ENCODE measurements at regions not wholly inside any gene's neighbourhood (a gene's known extent, or its start where the extent isn't known, plus 50 kb on each side); places are given as distances from the start of the nearest gene placed in this dataset.
"Not testable (repeated sequence)": the region's sequence is repeated elsewhere in the genome, so short reads cannot be mapped to it uniquely, and the experiment has no call there.

DNA sequence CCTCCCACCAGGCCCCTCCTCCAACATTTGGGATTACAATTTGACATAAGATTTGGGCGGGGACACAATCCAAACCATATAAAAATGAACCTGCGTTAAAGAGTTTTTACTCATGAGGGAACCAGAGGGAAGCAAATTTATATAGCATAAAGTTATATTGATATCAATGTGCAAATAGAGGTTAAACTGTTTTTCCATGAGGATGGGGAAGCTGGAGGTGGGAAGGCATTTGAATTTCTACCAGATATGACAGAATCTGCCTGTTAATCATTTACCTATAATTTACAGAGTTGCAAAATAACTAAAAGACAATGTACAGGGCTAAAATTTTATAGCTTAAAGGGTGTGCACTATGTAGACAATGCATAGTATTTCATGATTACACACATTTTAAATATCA lies 322.0 kb upstream of the FKBP1C start:
- no peak for DNase-seq (ENCODE audit: low spot score)

DNA sequence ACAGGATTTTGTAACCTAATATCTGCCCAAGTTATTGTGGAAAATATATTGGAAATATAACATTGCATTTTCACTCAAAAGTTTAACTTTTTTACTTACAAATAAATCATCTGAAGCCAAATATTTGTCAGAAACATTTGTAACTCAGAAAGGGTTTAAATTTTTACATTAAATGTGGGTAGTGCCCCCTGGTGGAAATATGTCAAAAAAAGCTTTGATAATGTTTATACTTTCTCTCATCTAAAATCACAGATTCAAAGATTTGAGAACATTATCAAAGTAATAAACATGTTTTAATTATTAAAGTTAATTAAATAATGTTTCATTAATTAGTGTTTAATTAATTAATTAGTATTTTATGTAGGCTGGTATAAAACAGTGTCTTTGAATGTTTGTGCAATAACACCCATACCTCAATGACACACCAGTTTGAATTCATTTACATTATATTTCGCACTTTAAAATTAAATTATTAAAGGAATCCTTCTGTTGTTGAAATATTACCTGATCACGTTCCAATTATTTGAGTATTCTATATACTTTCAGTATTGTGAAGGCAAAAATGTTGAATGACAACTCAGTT lies 320.1 kb upstream of the FKBP1C start:
- peak; percentile 49 for DNase-seq (ENCODE audit: low spot score)

DNA sequence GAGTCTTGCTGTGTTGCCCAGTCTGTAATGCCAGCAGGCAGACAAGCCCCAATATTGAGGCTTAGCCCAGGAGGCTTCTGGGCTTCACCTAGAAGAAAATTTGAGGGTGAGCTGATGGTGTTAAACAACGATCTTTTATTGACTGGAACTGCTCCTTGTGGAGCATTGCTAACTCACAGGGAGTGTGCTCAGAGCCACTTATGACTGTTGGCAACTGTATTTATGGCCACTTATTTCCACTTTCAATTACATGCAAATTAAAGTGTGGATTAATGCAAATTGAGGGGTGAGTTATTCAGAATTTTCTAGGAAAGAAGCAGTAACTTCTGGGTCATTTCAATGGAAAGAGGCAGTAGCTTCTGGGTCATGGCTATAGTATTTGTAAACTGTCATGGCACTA lies 317.2 kb upstream of the FKBP1C start:
- DNase-seq (ENCODE audit: low spot score): no peak

DNA sequence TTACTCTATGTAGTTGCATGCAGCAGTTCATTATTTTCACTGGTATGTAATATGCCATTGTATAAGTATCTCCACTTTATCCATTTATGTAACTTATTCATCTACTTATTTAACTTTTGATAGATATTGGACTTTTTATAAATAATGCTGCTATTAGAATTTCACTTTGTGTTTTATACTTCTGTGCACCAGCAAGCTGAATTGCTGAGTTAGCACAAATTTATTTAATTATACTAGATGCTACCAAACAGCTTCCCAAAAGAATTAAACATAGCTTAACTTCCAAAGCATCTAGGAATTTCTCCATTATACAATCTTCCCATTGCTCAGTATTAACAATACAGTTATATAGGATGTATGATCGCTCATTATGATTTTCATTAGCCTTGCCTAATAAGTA lies 308.0 kb upstream of the FKBP1C start:
- DNase-seq (ENCODE audit: low spot score): no peak

DNA sequence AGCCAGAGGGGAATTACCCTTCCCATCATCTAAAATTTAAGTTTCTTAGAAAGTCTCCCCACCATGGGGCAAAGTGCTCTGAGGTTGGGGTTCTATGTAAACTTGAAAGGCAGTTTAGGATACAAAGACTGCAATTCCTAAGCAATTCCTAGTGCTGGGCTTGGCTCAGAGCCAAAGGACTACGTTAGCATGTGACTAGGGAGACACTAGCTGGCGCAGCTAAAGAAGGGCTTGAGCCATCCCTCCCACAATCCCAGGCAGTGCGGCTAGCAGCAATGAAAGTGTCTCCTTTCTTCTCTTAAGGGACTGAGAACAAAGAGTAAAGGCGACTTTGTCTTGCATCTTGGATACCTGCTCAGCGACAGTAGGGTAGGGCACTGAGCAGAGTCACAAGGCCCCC lies 306.6 kb upstream of the FKBP1C start:
- DNase-seq (ENCODE audit: low spot score): no peak

DNA sequence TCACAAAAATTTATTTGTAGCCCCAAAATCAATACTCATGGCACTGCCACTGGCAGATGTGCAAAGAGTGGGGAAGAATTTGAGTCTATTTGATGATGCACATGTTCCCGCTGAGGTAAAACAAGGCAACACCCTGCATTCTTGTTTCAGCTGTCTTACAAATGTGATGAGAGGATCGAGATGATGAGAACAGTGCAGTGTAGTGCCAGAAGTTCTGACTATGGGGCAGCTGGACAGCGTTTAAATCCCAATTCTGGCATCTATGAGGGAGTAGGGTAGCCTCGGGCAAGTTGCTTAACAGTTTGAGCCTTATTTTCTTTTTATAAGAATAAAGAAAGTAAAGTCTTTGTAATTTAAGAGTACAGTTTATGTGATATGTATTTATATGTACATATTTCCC lies 296.7 kb upstream of the FKBP1C start:
- DNase-seq (ENCODE audit: low spot score): no peak

DNA sequence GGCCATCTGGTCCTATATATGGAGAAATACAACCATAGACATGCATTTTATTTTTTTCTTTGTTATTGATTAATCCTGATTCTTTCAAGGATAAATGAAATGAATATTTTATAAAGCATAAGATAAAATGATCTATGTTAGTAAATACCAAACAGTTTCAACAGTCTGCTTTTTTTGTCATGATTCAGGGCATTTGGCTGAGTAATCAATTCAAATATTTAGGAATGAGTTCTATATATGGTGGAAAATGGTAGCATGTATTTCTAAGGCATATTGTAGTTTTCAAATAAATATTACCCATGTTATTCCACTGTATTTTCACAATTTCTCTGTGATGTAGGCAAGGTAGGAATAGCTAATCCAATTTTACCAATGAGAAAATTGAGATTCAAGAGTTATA lies 287.5 kb upstream of the FKBP1C start:
- DNase-seq (ENCODE audit: low spot score): no peak

DNA sequence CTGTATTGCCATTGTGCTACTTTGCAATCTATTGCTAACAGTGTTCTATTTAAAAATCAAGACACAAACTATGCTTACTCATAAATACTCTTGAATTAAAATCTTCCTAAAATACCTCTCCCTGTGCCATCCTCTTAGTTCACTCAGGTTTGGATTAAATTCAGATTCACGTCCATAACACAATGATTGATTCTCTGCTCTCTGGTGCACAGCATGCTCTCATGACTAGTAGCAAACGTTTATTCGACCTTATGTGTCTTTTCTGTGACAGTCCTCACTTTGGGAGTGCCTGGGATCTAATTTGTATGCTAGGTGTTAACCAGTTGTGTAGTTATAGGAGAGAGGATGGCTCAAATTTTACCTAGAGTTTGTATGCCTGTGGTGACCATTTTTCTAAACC lies 270.4 kb upstream of the FKBP1C start:
- no peak for DNase-seq (ENCODE audit: low spot score)

DNA sequence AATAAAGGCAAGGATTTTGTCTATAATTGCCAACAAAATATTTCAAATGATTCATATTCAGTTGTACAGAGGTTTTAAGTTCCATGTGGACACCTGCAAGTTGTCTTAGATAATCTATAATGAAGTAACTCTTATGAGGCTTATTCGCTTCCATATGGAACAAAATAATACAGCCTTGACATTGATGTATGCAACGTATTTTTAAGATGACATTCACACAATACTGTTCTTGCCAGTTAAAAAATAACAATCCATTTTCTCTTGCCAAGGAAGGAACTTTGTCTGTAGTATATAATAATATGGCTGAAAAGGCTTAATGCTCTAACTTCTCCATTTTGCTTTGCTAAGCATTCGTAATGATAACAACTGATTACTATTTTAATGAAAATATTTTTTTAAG lies 269.3 kb upstream of the FKBP1C start:
- no peak for DNase-seq (ENCODE audit: low spot score)

DNA sequence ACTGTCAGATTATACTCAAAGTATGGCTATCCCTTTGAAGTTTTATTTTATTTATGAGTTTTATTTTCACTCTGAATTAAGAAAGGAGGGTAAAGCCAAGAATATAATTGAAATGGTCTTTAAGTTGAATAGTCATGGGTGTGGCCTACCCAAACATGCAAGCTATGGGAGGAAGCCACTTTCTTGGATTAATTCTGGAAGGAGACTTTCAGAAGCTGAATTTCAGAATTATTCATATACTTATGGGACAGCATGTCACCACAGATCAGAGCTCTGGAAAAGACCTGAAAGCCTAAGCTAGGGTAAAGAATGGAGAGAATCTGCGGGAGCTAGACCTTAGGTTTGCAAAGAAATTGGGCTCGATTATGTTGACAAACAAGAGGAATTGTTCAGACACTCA lies 242.4 kb upstream of the FKBP1C start:
- no peak for DNase-seq (ENCODE audit: low spot score)

DNA sequence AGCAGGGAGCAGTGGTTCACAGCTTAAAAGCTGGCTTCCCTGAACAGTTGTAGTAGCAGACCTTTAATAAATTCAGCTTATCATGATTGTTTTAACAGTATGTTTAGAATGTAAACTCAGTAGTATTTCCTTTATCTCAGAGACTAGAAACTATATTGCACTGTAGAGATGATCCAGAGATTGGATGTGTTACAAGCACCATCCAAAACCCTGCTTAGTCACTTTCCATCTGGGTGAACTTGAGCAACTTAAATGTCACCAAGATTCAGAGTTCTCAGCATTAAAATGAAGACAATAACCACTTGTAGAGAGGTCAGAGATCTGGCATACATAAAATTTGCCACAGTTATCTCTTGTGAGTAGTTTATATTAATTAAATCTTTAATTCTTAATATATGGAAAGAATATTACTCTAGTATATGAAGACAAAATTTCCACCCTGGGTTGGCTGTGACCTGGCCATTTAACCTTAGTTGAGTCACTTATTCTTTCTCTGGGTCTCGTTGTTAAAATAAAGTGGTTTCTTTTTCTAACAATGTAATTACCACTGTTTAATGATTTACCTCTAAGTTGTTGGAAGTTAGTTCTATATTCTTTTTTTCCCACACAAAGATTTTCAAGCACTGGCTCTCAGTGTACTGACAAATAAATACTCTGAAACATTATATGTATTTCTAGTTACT lies 239.2 kb upstream of the FKBP1C start:
- DNase-seq (ENCODE audit: low spot score): no peak

DNA sequence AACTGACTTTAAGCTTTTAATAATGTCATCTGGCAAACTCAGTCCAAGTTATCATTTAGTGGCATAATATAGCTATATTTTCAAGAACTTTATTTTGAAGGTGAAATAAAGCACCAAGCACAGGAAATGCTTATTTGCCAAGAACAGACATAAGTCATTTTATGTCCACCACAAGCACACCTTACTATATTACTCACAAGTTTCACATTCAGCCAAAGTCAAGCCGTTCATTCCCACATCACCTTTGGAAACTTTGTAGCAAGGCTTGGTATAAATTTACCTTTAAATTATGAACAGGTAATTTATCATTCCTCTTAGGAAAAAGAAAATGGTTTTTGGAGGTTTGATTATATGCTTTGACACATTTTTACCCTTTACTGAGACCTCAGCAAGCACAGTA lies 236.8 kb upstream of the FKBP1C start:
- DNase-seq (ENCODE audit: low spot score): no peak

DNA sequence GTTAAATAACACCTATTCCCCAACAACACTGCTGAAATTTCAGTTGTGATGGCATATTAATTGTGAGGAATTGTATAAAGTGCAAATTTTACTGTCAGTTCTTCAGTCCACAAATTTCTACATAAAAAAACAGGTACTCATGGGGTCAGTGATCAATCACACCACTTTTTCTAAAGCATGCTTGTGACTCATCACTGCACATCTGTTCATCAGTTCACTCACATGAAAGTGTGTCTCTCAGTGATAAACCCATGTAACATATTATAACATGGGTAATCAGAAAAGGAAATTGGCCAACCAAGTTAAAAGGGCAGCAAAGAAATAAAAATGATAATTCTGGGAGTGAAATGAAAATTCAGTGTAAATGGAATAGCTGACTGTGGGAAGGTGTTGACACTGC lies 234.7 kb upstream of the FKBP1C start:
- DNase-seq (ENCODE audit: low spot score): no peak

DNA sequence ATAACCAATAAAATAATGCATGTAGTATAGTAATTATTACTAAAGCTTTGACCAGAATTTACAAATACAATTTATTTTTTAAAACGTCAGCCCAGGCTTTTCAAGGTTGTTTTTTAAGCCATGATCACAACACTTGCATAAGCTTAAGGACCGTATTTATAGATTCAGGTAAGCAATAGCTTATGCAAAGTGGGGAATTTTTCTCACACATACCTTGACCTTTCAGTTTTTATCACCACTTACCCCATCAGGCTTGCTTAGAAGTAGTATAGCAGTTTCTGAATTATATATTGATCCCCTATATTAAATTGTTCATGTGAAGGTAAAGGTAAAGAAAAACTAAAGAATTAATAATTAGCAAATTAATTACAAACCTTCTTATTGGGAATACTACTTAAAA lies 232.3 kb upstream of the FKBP1C start:
- no peak for DNase-seq (ENCODE audit: low spot score)

DNA sequence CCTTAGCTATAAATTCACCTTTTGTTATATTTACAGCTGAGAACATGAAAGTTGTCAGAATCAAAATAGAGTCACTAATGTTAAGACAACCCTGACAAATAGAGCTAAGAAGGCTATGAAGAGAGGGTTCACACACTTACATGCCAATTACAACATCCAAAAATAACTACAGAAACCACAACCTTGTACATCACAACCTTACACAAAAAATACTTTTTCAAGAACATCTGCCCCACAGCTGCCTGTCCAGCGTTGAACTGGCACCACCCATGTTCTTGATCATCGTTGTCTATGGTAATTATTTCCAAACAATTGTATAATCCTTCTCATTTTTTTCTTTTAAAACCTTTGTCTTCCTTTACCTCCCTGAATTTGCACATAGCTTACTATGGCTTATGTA lies 231.2 kb upstream of the FKBP1C start:
- DNase-seq (ENCODE audit: low spot score): no peak

DNA sequence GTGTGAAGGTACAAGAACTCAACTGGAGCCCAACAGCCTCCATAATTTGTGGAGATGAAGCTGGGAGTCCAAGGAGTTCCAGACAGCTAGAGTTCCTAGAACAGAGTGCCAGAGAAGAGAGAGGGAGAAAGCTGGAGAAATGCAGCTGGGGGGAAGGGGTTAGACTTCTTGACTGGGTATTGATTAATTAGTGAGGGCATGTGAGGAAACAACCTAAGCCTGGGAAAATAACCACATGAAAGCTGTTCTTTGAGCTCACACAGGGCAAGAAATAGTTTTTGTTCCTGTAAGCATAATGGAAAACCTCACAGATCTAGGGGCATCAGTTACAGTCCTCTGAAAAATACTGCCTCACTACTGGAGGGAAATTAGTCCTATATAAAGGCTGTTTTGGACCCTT lies 230.5 kb upstream of the FKBP1C start:
- DNase-seq (ENCODE audit: low spot score): no peak

DNA sequence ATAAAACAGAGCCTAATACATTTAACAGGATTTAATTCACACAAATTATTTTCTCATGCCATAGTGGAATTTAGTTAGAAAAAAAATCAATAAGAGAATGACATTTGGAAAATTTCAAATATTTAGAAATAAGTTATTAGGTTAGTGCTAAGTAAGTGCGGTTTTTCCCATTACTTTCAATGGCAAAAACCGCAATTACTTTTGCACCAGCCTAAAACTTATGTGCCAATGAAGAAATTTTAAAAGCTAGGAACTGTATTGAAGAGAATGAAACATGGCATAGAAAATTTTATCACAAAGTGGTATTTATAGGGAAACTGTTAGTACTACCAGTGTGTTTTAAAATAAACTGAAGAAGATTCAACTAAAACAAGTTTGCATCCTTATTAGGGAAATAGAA lies 228.3 kb upstream of the FKBP1C start:
- no peak for DNase-seq (ENCODE audit: low spot score)

DNA sequence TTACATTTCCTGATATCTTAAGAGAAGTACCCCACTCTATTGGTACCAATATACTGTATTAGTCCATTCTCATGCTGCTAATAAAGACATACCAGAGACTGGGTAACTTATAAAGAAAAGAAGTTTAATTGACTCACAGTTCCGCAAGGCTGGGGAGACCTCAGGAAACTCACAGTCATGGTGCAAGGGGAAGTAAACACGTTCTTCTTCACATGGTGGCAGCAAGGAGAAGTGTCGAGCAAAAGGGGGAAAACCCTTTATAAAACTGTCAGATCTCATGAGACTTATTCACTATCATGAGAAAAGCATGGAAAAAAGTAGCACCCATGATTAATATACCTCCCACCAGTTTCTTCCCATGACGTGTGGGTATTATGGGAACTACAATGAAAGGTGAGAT lies 219.6 kb upstream of the FKBP1C start:
- DNase-seq (ENCODE audit: low spot score): not testable (repeated sequence)

DNA sequence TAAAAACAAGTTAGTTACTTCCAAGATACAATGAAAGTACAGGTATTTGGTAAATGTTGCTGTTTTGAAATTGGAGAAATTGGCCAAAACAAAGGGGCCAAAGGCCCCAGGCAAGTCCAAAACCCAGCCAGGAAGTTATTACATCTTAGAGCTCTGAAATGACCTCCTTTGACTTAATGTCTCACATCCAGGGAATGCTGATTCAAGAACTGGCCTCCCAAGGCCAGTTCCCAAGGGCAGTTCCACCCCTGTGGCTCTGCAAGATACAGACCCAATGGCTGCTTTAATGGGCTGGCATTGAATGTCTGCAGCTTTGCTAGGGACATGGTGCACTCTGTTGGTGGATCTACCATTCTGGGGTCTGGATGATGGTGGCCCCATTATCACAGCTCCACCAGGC lies 217.3 kb upstream of the FKBP1C start:
- DNase-seq (ENCODE audit: low spot score): no peak

DNA sequence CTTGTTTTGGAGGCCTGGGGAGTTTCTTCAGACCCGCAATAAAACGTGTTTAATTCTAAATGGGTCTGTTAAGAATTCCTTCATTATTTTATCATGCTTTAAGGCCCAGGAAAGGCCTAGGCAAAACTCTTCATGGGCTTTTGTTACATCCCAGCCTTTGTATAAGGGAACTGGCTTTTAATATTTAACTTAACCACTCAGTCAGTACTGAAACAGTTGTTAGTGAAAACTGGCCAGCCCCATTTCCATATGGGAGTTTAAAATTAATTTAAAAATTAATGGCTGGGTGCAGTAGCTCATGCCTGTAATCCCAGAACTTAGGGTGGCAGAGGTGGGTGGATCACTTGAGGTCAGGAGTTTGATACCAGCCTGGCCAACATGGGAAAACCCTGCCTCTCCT lies 213.2 kb upstream of the FKBP1C start:
- no peak for DNase-seq (ENCODE audit: low spot score)

DNA sequence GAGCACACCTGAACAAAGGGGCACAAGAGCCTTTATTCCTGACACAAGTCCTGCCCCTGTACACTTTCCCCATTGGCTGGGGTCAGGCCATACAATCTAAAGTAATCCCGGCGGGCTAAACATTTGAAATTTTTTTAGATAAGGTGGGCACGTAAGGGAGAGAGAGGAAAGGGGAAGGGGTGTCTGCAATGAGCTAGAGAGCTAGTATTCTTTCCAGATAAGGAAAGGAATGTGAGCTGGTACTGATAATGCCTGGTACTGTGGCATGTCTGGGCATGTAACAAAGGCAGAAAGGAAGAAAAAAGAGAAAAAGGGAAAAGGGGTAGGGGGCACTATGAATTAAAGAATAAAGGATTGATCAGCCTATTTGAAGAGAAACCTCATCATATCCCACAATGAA lies 212.0 kb upstream of the FKBP1C start:
- not testable (repeated sequence) for DNase-seq (ENCODE audit: low spot score)

DNA sequence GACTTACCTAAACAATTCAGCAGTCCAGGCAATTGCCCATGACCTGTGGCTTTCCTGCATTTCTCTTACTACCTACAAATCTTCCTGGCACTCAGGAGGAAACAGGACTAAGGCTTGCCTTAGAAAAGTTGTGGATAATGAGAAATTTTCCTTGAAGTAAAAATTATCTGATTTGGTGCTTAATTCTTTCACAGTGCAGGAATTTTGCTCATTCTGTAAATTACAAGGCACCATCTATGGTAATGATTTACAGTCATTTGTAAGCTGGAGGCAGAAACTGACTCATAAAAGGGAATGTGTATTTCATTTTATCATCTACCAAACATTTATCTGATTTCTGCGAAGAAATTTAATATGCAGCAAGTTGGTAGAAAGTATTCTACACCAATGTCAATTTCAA lies 211.5 kb upstream of the FKBP1C start:
- no peak for DNase-seq (ENCODE audit: low spot score)

DNA sequence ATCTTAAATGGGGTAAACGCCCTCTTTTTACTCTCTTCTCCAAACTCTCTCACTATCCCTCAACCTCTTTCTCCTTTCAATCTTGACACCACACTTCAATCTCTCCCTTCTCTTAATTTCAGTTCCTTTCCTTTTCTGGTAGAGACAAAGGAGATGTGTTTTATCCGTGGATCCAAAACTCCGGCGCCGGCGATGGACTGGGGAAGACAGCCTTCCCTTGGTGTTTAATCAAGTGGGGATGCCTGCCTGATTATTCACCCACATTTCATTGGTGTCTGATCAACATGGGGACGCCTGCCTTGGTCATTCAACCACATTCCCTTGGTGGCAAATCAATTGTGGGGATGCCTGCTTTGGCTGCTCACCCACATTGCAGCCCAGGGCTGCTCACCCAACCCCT lies 205.3 kb upstream of the FKBP1C start:
- DNase-seq (ENCODE audit: low spot score): not testable (repeated sequence)

DNA sequence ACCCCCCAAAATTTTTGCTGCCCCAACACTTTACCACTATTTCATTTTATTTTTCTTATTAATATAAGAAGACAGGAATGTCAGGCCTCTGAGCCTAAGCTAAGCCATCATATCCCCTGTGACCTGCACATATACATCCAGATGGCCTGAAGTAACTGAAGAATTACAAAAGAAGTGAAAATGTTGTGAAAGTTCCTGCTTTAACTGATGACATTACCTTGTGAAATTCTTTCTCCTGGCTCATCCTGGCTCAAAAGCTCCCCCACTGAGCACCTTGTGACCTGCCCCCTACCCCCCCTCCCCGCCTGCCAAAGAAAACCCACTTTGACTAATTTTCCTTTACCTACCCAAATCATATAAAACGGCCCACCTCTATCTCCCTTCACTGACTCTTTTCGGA lies 200.3 kb upstream of the FKBP1C start:
- not testable (repeated sequence) for DNase-seq (ENCODE audit: low spot score)
